HEK293 (cell line): ENCODE measurements at regions not wholly inside any gene's neighbourhood (a gene's known extent, or its start where the extent isn't known, plus 50 kb on each side); places are given as distances from the start of the nearest gene placed in this dataset.

ENCODE experiments used
- CTCF ChIP-seq: fragments of 450-650 bp; formaldehyde crosslinking; IDR thresholded peaks from 2 replicates; pipeline ENCODE4 v1.5.1; 2016; ENCODE audit warnings: missing biosample characterization, missing genetic modification characterization
- HOXC10 ChIP-seq: sonication (generic); formaldehyde crosslinking; IDR thresholded peaks from 2 replicates; pipeline ENCODE4 v1.8.1; 2023; ENCODE audit warnings: mild to moderate bottlenecking, missing genetic modification reagents
- KLF8 ChIP-seq: fragments of 450-650 bp; formaldehyde crosslinking; IDR thresholded peaks from 2 replicates; pipeline ENCODE4 v1.5.1; 2016; ENCODE audit warnings: missing biosample characterization, missing genetic modification characterization
- ZBTB11 ChIP-seq: fragments of 450-650 bp; formaldehyde crosslinking; conservative IDR thresholded peaks from 2 replicates; pipeline ENCODE4 v1.5.1; 2016; ENCODE audit warnings: low read depth, missing biosample characterization, missing genetic modification characterization
- ZBTB20 ChIP-seq: fragments of 450-650 bp; formaldehyde crosslinking; IDR thresholded peaks from 2 replicates; pipeline ENCODE4 v1.5.1; 2016; ENCODE audit warnings: missing biosample characterization, missing genetic modification characterization
- ZBTB26 ChIP-seq: fragments of 450-650 bp; formaldehyde crosslinking; optimal IDR thresholded peaks from 2 replicates; pipeline ENCODE3; 2016; ENCODE audit warnings: missing biosample characterization, mild to moderate bottlenecking, missing genetic modification characterization
- ZBTB8A ChIP-seq: fragments of 450-650 bp; formaldehyde crosslinking; IDR thresholded peaks from 2 replicates; pipeline ENCODE4 v1.5.1; 2016; ENCODE audit warnings: missing biosample characterization, missing genetic modification characterization
- ZFP41 ChIP-seq: fragments of 450-650 bp; formaldehyde crosslinking; IDR thresholded peaks from 2 replicates; pipeline ENCODE4 v1.5.1; 2016; ENCODE audit warnings: missing biosample characterization, missing genetic modification characterization, borderline replicate concordance
- ZNF148 ChIP-seq: fragments of 450-650 bp; formaldehyde crosslinking; IDR thresholded peaks from 2 replicates; pipeline ENCODE4 v1.5.0; 2017; ENCODE audit warnings: missing biosample characterization, missing genetic modification characterization, borderline replicate concordance
- ZNF501 ChIP-seq: fragments of 450-650 bp; formaldehyde crosslinking; IDR thresholded peaks from 2 replicates; pipeline ENCODE4 v1.5.1; 2016; ENCODE audit warnings: missing biosample characterization, missing genetic modification characterization
- ZNF580 ChIP-seq: fragments of 450-650 bp; formaldehyde crosslinking; IDR thresholded peaks from 2 replicates; pipeline ENCODE4 v1.5.1; 2016; ENCODE audit warnings: missing biosample characterization, missing genetic modification characterization
- ZNF660 ChIP-seq: fragments of 450-650 bp; IDR thresholded peaks from 2 replicates; pipeline ENCODE4 v1.5.1; 2018; ENCODE audit warnings: missing biosample characterization, mild to moderate bottlenecking, missing genetic modification characterization
- ZNF792 ChIP-seq: fragments of 450-650 bp; formaldehyde crosslinking; IDR thresholded peaks from 2 replicates; pipeline ENCODE4 v1.5.1; 2016; ENCODE audit warnings: missing biosample characterization, missing genetic modification characterization

- TF ChIP-seq CTCF (tag by site-specific recombination) (no peak), ZNF501 (tag by site-specific recombination) (no peak), KLF8 (tag by site-specific recombination) (no peak), ZBTB11 (tag by site-specific recombination) (no peak), ZNF660 (no peak), HOXC10 (CRISPR knock-in tag) (no peak), ZBTB26 (tag by site-specific recombination) (no peak), ZNF148 (tag by site-specific recombination) (no peak), ZBTB8A (tag by site-specific recombination) (no peak), ZBTB20 (tag by site-specific recombination) (no peak), ZNF792 (tag by site-specific recombination) (no peak), ZNF580 (tag by site-specific recombination) (no peak), ZFP41 (tag by site-specific recombination) (no peak)
Measured at GRCh38 chr5:163772644-163773043, 267.2 kb downstream of the MAT2B start.
